ENCODE measurements at regions not wholly inside any gene's neighbourhood (a gene's known extent, or its start where the extent isn't known, plus 50 kb on each side); places are given as distances from the start of the nearest gene placed in this dataset.

DNA sequence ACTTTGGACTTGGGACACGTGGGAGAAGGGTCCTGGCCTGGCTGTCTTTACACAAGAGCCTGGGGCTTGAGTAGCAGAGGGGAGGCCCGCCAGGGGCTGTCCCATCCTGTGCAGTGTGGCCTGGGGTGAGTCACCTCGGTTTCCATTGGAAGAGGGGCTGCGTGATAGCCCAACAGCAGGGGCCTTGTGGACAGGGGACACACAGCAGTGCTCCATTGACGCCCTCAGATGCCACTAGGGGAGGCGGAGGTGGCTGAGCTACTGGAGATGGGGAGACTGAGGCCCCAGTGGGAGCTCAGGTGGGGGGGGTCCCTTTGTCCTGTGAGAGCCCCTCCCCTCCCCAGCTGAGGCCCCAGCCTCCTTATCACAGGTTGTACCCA lies 50.0 kb upstream of the RNU6ATAC start:
- no peak for DNase-seq (ENCODE audit: low read depth)
- no peak overlapping the region for H3K4me3 ChIP-seq (ENCODE audit: low read length)
- TF ChIP-seq, protein P1, sequence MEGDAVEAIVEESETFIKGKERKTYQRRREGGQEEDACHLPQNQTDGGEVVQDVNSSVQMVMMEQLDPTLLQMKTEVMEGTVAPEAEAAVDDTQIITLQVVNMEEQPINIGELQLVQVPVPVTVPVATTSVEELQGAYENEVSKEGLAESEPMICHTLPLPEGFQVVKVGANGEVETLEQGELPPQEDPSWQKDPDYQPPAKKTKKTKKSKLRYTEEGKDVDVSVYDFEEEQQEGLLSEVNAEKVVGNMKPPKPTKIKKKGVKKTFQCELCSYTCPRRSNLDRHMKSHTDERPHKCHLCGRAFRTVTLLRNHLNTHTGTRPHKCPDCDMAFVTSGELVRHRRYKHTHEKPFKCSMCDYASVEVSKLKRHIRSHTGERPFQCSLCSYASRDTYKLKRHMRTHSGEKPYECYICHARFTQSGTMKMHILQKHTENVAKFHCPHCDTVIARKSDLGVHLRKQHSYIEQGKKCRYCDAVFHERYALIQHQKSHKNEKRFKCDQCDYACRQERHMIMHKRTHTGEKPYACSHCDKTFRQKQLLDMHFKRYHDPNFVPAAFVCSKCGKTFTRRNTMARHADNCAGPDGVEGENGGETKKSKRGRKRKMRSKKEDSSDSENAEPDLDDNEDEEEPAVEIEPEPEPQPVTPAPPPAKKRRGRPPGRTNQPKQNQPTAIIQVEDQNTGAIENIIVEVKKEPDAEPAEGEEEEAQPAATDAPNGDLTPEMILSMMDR (conservative IDR thresholded peaks at IDR 0.05; ENCODE audit: low read depth, low read length): no peak

DNA sequence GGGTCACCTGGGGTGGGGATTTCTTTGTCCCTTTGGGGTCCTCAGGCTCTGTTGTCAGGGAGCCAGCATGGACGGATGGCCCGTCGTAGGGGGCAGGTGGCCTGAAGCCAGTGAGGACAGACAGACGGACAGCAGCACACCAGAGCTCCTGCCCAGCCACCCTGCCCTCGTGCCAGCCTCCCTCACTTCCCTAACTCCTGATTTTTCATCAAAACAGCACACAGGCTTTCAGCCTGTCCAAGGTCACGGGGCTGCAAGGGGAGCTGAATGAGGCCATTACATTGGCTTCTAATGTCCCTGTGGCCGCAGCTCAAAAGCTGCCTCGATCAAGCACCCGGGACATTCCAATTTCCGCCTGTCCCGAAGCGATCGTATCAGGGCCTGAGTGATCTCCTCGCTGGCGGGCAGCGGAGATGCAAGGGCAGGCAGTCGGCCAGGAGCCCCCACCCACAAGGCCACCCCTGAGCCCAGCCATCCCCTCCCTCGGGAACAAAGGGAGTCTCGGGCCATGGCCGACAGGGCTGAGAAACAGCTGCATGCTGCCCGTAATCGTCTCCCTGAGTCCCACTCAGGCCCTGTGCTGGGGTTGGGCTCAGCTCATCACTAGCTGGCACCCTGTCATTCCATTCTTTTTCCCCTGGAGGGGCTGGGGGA lies 50.5 kb upstream of the RNU6ATAC start:
- DNase-seq (ENCODE audit: low read depth): no peak
- no peak overlapping the region for H3K4me3 ChIP-seq (ENCODE audit: low read length)
- TF ChIP-seq, protein P1 (conservative IDR thresholded peaks at IDR 0.05; ENCODE audit: low read depth, low read length): no peak

DNA sequence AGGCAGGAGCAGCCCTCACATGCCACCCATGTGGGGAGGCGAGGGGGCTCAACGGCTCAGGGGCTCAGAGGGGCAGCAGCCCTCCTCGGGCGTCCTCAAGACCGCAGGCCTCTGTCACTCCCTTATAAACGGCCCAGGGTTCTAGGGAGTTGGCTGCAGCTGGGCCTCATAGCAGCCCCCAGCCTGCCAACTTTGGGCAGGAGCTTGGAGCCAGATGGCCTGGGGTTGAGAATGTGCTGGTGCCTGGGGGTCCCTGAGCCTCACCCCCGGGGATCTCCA lies 51.0 kb upstream of the RNU6ATAC start:
- DNase-seq (ENCODE audit: low read depth): no peak
- H3K4me3 ChIP-seq (ENCODE audit: low read length): no peak overlapping the region
- TF ChIP-seq, protein P1 (conservative IDR thresholded peaks at IDR 0.05; ENCODE audit: low read depth, low read length): no peak

DNA sequence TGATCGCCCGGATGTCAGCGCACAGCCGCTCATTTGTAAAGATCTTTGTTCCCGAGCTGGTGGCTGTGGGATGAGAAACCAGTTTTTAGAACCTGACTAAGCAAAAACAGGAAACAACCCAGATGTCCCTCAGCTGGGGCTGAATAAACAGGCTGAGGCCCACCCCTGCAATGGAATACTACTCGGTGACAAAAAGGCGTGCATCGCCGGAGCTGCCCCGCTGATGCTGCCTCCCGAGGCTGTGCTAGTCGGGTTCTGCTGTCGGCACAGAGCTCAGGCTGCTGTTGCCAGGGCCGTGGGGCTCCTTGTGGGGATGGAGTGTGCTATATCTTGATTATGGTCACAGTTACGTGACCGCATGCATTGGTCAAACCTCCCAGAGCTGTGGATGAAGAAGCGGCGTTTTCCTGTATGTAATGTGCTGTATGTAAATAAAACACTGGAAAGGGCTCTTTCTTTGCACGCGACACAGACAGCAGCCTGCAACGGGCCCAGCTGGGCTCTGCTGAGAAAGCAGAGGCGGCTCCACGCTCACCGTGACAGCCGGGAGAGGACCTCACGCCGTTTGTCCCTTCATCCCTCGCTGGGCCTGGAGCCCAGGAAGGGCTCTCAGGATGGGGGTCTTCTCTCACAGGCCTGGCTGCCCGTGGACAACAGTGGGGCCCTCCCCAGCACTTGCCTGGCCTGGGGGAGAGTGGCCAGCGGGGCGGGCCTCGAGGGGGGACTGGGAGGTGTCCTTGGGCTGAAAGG lies 51.5 kb upstream of the RNU6ATAC start:
- H3K4me3 ChIP-seq (ENCODE audit: low read length): no peak overlapping the region
- TF ChIP-seq, protein P1 (conservative IDR thresholded peaks at IDR 0.05; ENCODE audit: low read depth, low read length): no peak
- no peak for DNase-seq (ENCODE audit: low read depth)

DNA sequence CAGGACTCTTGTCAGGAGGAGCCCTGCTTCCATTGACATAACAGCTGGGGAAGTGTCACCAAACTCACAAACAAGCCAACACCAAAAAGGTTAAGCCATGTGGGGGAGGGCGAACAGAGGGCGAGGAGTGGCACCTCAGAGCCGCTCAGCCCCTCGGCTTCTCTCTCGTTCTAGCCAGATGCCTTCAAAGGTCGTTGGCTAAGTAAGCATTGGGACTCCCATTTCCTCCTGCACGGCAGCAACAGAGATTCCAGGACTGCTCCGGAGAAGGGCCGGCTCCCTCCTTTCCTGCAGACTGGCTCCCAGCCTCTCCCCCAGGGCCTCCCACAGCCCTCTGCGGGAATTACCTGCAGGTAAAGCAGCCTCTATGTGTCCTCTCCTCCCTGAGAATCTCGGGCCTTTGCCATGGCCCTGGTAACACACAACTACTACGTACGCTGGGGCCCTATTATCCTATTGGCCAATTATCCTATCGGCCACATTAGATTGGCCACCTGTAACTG lies 52.1 kb upstream of the RNU6ATAC start:
- TF ChIP-seq, protein P1 (conservative IDR thresholded peaks at IDR 0.05; ENCODE audit: low read depth, low read length): no peak
- H3K4me3 ChIP-seq (ENCODE audit: low read length): no peak overlapping the region
- no peak for DNase-seq (ENCODE audit: low read depth)

DNA sequence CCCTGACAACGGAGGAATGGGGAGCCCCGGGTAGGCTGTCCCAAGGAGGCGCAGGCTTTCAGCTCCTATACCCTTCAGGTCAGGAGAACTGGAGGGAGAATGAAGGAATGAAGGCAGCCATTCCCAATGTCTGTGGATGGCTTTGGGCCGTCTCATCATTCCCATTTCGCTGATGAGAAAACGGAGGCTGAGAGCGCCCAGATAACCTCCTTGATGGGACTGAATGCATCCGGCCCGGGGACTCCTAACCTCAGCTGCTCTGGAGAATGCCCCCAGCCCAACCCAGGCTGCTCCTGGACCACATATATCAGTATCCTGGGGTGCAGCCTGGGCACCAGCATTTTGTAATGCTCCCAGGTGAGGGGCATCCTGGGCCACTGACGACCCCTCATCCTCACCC lies 52.6 kb upstream of the RNU6ATAC start:
- TF ChIP-seq, protein P1 (conservative IDR thresholded peaks at IDR 0.05; ENCODE audit: low read depth, low read length): no peak
- no peak overlapping the region for H3K4me3 ChIP-seq (ENCODE audit: low read length)
- no peak for DNase-seq (ENCODE audit: low read depth)
